HG03039 (cell line): ENCODE measurements at regions not wholly inside any gene's neighbourhood (a gene's known extent, or its start where the extent isn't known, plus 50 kb on each side); places are given as distances from the start of the nearest gene placed in this dataset.

Experiments used
- ATAC-seq: cut with Tn5 transposase; IDR thresholded peaks from one replicate; pipeline ENCODE4 v1.9.1; 2021; ENCODE audit warnings: mild to moderate bottlenecking, moderate library complexity; ENCODE audit not compliant: unreplicated experiment

DNA sequence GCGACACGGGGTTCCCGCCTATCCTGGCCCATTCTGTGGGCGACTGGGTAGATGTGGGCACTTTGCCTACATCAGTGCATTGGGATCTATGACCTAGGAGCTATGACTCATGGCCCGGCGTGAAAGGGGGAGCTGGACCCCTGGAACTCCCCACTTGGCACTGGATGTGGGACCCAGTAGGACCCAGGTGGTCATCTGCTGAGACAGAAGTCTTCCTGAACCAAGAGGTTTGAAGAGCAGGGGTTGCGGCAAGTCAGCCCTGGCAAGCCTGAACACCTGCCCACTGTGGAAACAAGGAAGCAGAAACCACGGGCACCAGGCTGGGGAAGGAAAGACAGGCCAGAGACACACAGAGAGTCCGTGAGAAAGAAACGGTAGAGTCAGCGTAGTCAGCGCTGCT, 656.7 kb downstream of the AJAP1 start:
- ATAC-seq: no peak

DNA sequence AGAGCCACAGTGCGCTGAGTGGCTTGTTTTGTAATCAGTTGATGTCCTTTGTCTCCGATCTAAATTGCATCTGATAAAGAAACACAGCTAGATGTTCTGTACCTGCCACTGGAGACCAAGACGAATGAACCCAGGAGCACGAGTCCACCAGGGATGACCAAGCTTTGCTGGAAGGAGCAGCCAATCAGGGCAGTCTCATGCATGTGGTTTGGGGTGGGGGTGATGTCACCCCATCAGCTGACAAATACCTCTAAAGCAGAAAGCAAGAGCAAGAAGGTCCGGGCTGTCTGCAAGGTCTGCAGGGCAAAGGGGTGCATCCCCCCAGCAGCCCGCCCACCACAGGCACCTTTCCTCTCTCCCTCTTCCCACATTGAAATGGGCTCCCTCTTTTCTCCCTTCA, 653.8 kb downstream of the AJAP1 start:
- ATAC-seq: no peak

DNA sequence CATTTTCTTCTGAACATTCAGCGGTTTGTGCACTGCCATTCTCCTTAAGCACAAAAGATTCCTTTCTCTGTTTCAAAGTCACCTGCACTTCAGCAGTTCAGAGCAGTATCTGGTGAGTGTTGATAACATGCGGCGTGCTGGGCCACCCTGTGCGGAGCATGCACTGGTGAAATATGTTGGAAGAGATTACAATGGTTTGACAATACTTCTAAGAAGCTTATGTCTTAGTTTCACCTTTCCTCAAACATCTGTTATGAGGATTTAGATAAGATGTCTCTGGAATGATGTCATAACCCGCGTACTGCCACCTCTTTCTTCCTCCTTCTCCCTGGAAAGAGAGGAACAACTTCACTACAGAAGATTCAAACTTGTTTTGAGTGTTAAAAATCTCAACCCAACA, 650.3 kb downstream of the AJAP1 start:
- no peak for ATAC-seq

DNA sequence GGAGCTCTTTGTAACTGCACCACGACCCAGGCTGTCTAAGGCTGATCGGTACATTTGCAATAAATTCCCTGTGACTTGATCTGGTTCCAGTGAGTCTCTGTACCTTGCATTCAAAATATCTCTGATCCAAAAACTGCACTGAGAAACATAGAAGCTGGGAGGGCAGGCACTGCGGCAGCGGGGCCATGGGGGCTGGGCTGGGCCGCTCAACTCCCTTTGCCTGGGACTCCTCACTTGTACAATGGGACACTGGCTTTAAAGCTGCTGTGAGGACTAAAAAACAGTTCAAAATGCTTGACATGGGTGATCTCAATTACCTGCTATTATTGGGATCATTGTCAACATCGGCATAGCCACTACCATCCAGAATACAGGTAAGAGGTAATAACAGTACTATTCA, 644.0 kb downstream of the AJAP1 start:
- no peak for ATAC-seq

DNA sequence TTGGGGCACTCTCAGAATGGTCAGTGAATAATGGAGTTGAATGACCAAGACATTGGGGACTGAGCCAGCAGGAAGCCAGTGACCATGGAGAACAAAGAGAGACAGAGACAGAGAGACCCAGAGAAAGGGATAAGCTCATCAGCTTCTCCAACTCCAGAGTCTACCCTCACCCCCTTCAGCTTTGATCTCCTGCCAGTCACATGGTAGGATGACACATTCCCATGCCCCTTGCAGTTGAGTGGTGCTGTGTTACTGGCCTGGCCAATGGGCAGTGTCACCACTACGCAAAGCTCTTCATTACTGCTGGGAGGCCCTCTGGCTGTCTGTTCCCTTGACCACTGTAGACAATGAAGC, 643.5 kb downstream of the AJAP1 start:
- ATAC-seq: no peak

DNA sequence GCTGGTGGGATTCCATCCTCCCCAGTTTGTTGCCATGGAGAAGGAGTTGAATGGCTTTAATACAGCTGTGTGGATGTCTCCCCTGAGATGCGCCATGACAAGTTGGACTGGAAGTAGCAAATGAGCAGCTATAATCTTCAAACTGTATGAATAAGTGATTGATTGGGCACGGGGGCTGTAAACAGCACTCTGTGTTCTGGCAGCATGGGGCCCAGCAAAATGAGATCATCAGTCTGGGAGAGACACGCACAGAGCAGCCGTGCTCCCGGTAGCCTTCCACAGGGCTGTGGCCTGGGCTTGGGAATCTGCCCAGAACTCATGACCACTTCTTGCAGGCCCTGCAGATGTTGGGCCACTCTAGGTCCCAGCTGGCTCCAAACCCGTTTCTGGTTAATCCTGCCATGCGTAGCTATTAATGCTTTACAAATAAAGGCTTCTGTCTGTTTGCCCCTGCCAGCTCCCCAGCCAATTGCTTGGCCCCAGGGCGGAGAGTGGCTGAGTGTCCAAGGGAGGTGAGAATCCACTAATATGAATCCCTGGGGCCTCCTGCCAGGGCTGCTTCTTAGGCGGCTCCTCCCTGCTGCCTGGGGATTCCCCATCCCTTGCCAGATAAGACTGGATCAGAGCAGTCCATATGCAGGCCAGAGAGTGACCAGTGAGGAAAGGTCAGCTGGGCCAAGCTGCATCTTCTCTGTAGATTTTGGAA, 642.9 kb downstream of the AJAP1 start:
- no peak for ATAC-seq

DNA sequence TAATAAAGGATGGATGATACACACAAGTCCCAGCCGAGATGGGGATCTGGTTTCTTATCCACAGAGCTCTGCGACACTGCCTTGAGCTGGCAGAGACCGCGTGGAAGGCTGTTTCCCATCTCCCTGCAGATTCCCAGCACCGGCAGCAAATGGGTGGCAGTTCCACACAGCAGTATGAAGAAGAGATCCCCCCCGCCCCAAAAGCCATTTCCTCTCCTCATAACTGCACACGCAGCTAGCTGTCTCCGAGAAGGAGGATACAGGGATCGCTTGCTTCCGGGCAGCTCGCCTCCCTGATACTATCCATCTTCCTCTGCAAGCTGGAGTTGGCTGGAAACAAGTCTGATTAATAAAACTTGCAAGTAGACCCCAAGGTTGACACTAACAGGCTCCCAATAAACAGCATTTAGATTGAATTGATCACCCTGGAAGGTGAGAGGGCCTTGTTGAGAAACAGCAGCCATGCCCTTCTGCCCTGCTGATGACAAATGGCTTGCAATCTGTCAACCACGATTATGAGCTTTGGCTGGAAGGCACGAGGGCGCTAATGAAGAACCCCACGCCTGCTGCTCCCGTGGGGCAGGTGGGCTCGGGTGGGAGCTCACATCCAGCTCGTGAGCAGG, 642.3 kb downstream of the AJAP1 start:
- ATAC-seq: no peak

DNA sequence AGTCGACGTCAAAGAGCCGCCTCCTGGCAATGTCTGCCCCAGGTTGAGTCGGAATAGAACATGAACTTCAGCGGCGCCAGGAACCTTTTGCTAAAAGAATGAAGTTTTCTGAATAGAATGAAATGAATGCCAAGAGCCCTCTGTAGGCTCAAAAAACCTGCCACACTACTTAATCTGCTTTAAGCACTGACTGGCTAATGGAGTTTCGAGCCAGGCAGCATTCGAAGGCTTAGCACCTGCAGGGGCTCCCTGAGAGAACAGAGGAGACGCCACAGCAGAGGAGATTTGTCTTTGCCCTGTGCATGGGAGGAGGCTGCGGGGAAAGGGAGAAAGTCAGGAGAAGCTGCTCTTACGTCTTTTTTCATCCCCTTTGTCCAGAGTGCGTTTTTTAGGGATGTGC, 641.7 kb downstream of the AJAP1 start:
- no peak for ATAC-seq

DNA sequence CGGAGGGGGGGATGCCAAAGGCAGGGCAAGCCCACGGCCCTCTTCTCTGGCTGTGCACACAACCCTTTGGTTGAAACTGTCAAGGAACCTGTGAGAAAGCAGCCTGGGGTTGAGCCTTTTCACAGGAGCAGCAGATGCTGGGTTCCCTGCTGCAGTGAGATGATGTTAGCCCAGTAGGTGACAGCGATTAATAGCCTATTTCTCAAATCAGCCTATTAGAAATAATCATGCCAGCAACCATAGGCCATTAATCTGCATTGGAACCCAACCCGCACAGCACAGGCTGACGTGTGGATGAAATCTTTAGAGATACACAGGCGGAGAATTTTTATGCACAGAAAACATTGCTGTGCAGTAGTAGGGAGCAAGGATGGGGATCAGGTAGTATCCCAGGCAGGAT, 637.5 kb downstream of the AJAP1 start:
- no peak for ATAC-seq

DNA sequence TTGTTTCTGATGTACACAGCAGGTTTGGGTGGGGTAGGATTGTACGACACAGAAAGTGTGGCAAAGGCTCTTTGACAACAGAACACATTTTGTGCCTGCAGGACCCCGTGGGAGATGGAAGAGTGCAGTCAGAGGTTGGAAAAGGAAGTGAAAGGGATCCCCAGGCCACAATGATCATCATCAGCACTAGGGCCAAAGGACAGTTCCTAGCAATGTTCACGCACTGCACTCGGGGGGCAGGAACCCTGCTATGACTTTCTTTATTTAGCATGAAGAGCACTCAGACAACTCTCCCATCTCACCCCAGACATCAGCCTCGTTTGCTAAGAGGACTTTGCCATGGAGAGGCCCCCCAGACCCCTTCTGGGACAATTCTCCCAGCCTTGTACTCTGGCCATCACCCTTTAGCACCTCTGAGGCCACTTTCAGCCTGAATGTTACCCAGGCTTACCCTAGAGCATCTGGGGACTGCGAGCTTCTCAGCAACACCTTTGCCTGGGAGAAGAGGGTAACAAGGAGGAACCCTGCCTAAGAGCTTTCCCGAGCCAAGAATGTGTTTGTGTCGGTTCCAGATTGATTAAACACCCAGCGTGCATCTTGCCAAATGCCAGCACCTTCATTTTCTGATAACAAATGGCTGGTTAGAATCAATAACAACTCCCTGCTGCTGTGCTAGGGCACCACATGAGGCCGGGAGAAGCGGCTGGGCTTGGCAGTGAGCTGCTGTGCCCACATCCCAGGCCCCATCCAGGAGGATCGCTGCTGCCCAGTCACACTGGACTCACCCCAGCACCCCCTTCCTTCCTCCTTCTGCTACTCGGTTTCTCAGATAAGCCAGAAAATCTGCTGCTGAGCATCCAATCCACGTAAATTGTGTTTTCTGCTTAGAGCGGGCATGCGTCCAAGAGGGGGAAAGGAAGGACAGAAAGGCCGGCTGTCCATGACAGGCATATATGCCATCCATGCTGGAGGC, 633.1 kb downstream of the AJAP1 start:
- no peak for ATAC-seq

DNA sequence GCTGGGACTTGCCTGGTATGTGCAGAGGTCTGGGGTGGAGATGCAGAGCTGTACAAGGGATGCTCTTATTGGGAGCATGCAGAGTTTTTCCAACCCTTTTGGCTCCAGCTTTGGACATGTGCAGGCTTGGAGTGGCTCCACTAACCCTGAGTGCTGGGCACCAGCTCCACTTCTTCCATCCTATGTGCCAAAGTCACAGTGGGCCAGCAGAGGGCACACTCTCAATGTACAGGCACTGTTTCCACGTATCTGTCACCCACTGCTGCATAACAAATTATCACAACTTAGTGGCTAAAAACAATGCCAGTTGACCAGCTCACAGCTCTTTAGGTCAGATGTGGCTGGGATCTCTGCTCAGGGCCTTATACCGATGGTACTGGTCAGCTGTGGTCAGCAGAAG, 631.8 kb downstream of the AJAP1 start:
- ATAC-seq: no peak

DNA sequence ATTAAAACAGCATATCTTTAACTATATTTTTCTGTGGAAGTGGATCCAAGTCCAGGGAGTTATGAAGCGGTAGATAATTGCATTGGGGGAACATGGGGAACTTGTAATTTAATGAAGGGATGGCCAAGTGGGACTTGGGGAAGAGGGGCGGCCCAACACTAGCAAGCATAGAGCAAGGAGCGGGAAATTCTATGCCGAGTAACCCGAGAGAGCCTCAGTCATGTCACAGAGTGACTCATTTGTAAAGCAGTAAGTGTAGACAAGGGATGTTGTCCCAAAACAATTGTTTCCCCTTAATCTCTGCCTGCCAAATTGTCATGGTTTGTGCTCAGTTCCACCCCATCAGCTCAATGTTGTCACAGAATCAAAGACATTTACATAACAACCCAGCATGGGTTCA, 620.1 kb downstream of the AJAP1 start:
- ATAC-seq: no peak

DNA sequence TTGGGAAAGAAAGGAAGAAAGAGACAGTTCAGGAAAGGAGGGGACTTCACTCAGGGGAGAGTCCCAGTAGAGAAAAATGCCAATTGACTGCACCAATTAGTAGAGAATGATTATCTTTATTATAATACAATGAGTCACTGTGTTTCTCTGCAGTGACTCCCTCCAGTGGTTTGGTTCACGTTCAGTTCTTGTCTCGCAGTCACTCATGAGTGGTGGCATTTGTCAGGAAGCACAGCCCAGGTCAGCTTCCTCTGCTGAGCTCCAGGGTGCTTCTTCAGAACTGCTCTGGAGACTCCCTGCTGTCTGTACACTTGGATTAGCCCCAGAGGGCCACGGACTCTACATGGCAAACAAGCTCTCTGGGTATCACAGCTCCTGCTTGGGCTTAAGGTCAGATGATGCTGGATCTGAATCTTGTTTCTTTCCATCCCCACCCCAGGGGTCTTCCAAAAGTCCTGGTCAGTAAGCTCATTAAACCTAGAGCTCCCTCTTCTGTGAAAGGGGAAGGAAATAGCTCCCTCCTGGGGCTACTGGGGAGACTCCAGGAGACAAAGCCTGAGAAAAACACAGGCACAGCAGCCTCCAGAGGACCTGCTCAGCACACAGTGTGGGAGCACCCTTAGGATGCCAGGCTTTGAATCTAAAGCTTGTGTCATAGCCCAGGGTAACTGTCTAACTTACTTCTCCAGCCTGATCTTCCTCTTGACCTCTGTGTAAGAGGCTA, 619.0 kb downstream of the AJAP1 start:
- no peak for ATAC-seq

DNA sequence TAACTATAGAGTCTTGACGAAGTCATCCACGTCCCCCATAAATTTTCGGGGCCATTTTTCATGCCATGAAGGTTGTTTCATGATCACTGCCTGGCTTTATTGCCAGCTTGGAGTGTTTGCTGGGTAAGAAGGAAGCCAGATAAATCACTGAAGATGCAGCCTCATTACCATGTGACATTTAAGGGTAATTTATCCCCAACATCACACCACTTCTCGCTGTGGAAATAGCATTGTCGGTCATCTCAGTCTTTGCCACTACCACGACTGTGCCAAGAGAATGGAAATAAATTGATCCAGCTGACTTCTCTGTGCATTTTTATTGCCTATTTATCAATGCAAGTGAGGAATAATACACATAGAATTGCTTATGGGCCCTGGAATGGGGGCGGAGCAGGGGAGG, 617.9 kb downstream of the AJAP1 start:
- no peak for ATAC-seq

DNA sequence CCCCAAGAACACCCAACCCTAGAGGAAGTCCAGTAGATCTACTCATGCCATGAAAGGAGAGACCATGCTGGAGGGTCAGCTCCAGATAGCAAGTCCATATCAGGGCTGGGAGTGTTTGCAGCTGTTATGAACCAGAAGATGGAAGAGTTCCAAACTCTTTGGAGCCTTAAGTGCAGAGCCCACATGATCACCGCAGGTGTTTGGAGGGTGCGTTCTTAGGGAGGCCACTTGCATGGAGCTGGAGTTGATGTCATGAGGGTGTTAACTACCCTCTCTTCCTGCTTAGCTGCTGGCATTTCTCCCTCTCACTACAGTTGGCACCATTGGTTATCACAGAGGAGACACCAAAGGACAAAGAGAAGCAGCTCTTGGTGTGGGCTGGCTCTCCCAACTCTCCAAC, 616.9 kb downstream of the AJAP1 start:
- ATAC-seq: no peak

DNA sequence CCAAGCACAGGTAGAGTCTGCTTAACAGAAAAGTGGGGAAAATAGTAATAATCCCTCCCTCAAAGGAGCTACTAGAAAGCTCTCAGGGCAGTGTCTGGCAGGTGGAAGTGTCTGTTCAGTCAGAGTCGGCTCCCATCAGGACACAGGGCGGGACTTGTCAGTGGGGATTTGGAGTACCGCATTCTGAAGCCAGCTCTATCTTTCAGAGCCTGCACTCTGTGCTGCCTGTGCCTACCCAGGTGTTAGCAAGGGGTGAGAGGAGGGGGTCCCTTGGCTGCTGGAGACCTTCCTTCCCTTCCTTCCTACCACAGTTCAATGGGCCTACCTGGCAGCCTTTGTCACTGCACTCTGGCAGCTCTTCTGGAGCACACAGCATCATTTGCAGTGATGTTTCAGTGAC, 615.5 kb downstream of the AJAP1 start:
- ATAC-seq: no peak

DNA sequence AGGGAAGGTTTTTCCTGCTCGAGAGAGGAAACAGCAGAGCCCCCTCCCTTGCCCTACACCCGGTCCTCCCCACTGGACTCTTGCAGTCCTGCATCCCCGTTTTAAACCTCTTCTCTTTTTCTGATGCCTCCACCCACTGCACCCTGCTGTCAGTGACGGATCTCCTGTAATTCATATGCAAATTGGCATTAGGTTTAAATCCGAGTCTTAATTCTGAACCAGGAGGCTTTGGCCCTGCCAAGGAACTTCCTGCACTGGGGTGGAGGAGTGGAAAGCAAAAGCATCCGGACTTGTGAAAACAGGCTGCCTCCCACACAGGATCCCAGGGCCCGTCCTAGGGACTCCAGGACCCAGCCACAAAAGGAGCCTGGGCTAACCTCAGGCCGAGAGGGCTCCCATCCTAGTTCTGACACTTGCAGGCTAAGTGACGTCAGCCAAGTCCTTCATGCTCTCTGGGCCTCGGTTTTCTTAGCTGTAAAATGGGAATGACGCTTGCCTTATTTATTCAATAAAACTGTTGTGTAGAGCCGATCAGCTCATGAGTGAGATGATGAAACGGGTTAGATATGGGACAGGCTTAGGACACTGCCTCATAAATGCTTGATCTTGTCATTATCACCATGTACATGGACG, 613.3 kb downstream of the AJAP1 start:
- no peak for ATAC-seq

DNA sequence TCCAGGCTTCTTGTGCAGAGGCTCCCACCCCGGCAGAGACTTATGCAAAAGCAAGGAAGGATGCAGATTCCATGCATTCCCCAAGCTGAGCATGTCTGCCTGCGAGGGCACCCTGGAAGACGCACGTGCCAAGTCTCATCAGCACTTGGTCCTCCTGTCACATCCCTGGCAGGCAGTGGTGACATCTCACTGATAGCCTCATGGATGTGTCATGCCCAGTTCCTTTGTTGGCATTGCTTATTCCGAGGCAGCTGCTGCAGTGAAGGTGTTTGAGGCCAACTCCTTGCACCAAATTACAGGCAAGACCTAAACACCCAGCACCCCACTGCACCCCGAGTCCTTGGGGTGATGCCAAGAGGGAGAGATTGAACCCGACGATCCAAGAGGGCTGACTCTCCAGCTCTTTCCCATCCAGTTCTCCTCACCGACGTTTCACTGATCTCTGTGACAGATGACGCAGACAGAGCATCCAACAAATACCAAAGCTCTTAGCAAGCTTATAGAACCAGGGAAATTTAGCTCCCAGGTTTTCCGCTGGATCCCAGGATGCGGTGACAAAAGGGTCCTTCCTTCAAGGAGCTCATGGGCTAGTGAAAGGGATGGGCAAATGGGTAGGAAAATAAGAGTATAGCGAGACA, 611.1 kb downstream of the AJAP1 start:
- ATAC-seq: no peak

DNA sequence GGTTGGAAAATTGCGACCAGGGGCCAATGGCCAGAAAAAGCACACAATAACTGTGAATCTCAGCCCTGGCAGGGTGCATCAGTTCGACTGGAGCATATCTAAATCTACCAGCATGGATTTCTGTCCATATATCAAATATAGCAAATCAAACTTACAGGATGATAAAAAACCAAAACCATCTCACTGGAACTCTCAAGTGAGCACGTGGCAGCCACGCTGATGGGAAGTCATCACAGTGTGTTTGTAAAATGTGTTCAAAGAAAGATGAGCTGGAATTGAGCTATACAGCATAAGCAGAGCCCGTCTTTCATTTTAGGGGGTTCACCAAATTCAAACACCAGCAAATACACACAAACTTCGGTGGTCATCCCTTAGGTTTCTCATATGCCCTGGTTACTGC, 610.1 kb downstream of the AJAP1 start:
- no peak for ATAC-seq

DNA sequence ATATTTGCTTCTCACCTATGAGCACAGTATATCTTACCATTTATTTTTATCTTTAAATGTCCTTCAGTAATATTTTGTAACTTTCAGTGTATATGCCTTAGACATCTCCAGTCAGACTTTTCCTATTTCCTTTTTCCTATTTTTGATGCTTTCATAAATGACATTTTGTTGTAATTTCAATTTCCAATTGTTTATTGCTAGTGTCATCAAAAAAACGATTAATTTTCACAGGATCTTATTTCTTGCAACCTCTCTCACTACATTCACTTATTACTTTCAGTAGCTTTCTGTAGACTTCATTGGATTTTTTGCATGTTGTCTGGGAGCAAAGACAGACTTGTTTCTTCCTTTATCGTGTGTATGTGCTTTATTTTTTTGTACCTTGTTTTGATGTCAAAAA, 602.4 kb downstream of the AJAP1 start:
- no peak for ATAC-seq
